Osteoblast (primary cell): ENCODE measurements at regions not wholly inside any gene's neighbourhood (a gene's known extent, or its start where the extent isn't known, plus 50 kb on each side); places are given as distances from the start of the nearest gene placed in this dataset.

Source experiments
- DNase-seq: peaks from one replicate; pipeline ENCODE4 v3.0.0; 2011; ENCODE audit warnings: low spot score, mixed read lengths; ENCODE audit not compliant: insufficient read length; ENCODE audit errors: missing footprints
- H2AFZ ChIP-seq: 2 replicates; pipeline ENCODE4 v1.6.0; 2011; ENCODE audit warnings: mild to moderate bottlenecking, low read length
- H3K27ac ChIP-seq: 2 replicates; pipeline ENCODE4 v1.5.1; 2011; ENCODE audit warnings: mild to moderate bottlenecking, low read depth, low read length, moderate library complexity
- H3K27me3 ChIP-seq: 2 replicates; pipeline ENCODE4 v1.6.0; 2012; ENCODE audit warnings: mild to moderate bottlenecking, control low read depth, inconsistent platforms, low read length, moderate library complexity; ENCODE audit not compliant: insufficient read depth
- H3K36me3 ChIP-seq: 2 replicates; pipeline ENCODE4 v1.5.1; 2011; ENCODE audit warnings: mild to moderate bottlenecking, low read length, control low read depth, moderate library complexity; ENCODE audit not compliant: insufficient read depth
- H3K4me1 ChIP-seq: 2 replicates; pipeline ENCODE4 v1.5.1; 2011; ENCODE audit warnings: mild to moderate bottlenecking, low read length, control low read depth, moderate library complexity; ENCODE audit not compliant: insufficient read depth
- H3K4me2 ChIP-seq: 2 replicates; pipeline ENCODE4 v1.6.0; 2011; ENCODE audit warnings: mild to moderate bottlenecking, low read length; ENCODE audit not compliant: insufficient read depth
- H3K4me3 ChIP-seq: fragments of 200-600 bp; sonication (generic); 3 replicates; pipeline ENCODE4 v1.5.1; 2012; ENCODE audit warnings: mild to moderate bottlenecking, low read length, inconsistent platforms; ENCODE audit not compliant: insufficient read depth
- H3K79me2 ChIP-seq: 2 replicates; pipeline ENCODE4 v1.6.0; 2012; ENCODE audit warnings: mild to moderate bottlenecking, low read length, control low read depth, inconsistent platforms; ENCODE audit not compliant: insufficient read depth
- H3K9me3 ChIP-seq: 2 replicates; pipeline ENCODE4 v1.5.1; 2011; ENCODE audit warnings: low read depth, low read length, control low read depth
- H4K20me1 ChIP-seq: 2 replicates; pipeline ENCODE4 v1.6.0; 2012; ENCODE audit warnings: mild to moderate bottlenecking, low read length, control low read depth; ENCODE audit not compliant: insufficient read depth
- CTCF ChIP-seq: IDR thresholded peaks from 2 replicates; pipeline ENCODE4 v1.5.1; 2011; ENCODE audit warnings: mild to moderate bottlenecking, low read depth, low read length, moderate library complexity; ENCODE audit errors: extremely low read depth

GRCh38 chr4:57612279-57612678 is 502.1 kb upstream of the IGFBP7 start:
- no peaks in the 10 kb centered on the region for H3K27me3 ChIP-seq
- DNase-seq, result no peak
- H3K4me2 ChIP-seq, result no peak overlapping the region
- no peak overlapping the region for H2AFZ ChIP-seq
- H3K79me2 ChIP-seq, result no peaks in the 10 kb centered on the region
- TF ChIP-seq CTCF, result no peak
- no peak overlapping the region for H3K27ac ChIP-seq
- no peak overlapping the region for H3K4me3 ChIP-seq
- H3K4me1 ChIP-seq, result no peaks in the 10 kb centered on the region
- no peaks in the 10 kb centered on the region for H3K36me3 ChIP-seq
- H4K20me1 ChIP-seq, result no peaks in the 10 kb centered on the region
- no peaks in the 10 kb centered on the region for H3K9me3 ChIP-seq

- Histone ChIP-seq H3K79me2 (no peaks in the 10 kb centered on the region), H2AFZ (no peak overlapping the region), H3K4me2 (no peak overlapping the region), H3K4me1 (no peaks in the 10 kb centered on the region), H3K4me3 (no peak overlapping the region), H4K20me1 (no peaks in the 10 kb centered on the region), H3K27ac (no peak overlapping the region), H3K9me3 (no peaks in the 10 kb centered on the region), H3K27me3 (no peaks in the 10 kb centered on the region), H3K36me3 (no peaks in the 10 kb centered on the region)
- TF ChIP-seq CTCF, result no peak
- DNase-seq, result peak; percentile 2
These were observed 497.5 kb upstream of the IGFBP7 start for GRCh38 chr4:57607566-57608180.

- Histone ChIP-seq H3K9me3 (no peaks in the 10 kb centered on the region), H4K20me1 (no peaks in the 10 kb centered on the region), H3K27ac (no peak overlapping the region), H3K36me3 (no peaks in the 10 kb centered on the region), H3K4me1 (no peaks in the 10 kb centered on the region), H2AFZ (no peak overlapping the region), H3K79me2 (no peaks in the 10 kb centered on the region), H3K4me3 (no peak overlapping the region), H3K27me3 (no peaks in the 10 kb centered on the region), H3K4me2 (no peak overlapping the region)
- peak; percentile 8 for DNase-seq
- no peak for TF ChIP-seq CTCF
These were observed 495.2 kb upstream of the IGFBP7 start for GRCh38 chr4:57605376-57605775.

GRCh38 chr4:57602141-57602540 is 492.0 kb upstream of the IGFBP7 start:
- Histone ChIP-seq H3K9me3 (no peaks in the 10 kb centered on the region), H3K27me3 (no peaks in the 10 kb centered on the region), H3K4me3 (no peak overlapping the region), H3K4me2 (no peak overlapping the region), H3K79me2 (no peaks in the 10 kb centered on the region), H3K36me3 (no peaks in the 10 kb centered on the region), H3K4me1 (no peaks in the 10 kb centered on the region), H3K27ac (no peak overlapping the region), H4K20me1 (no peaks in the 10 kb centered on the region), H2AFZ (no peak overlapping the region)
- DNase-seq, result no peak
- no peak for TF ChIP-seq CTCF
